GM10248 (cell line): ENCODE measurements at regions not wholly inside any gene's neighbourhood (a gene's known extent, or its start where the extent isn't known, plus 50 kb on each side); places are given as distances from the start of the nearest gene placed in this dataset.

Experiments
- CTCF ChIA-PET: fragments of 300-600 bp; sonication (Branson Sonifier 250); formaldehyde crosslinking; extraction: SDS; loops from one replicate; lab custom pipeline; 2021; ENCODE audit warnings: antibody characterized with exemption; lab: Yijun Ruan, JAX
- POLR2A ChIA-PET: fragments of 350-650 bp; sonication (Branson Sonifier 250); formaldehyde crosslinking; extraction: SDS; loops from one replicate; lab custom pipeline; 2020; ENCODE audit warnings: antibody characterized with exemption; lab: Yijun Ruan, JAX
- DNase-seq: peaks from one replicate; pipeline ENCODE4 v3.0.0; 2012; ENCODE audit errors: extremely low spot score
- CTCF ChIP-seq: IDR thresholded peaks from 2 replicates; pipeline ENCODE4 v1.5.1; 2012; ENCODE audit warnings: mild to moderate bottlenecking, low read depth; ENCODE audit errors: extremely low read depth, missing control alignments, control extremely low read depth

GRCh38 chr4:43282534-43282933 lies 390.0 kb downstream of the GRXCR1 start:
- ChIA-PET POLR2A (no interaction called here), CTCF (interaction anchor here (1.1 to 1.4 kb wide), 3 partner anchors 9 to 21 kb away, joined by 4 read pairs; no protein-coding TSS in a partner anchor)
- DNase-seq: no peak
- no peak for TF ChIP-seq CTCF

- ChIA-PET CTCF (no interaction called here), POLR2A (no interaction called here)
- DNase-seq: no peak
- TF ChIP-seq CTCF: no peak
Observed at GRCh38 chr4:43286137-43286536, 393.6 kb downstream of the GRXCR1 start.

- CTCF ChIA-PET: no interaction called here
- no peak for DNase-seq
- TF ChIP-seq CTCF: no peak
- POLR2A ChIA-PET: no interaction called here
Observed at GRCh38 chr4:43296946-43297528, 404.5 kb downstream of the GRXCR1 start.

- TF ChIP-seq CTCF: no peak
Observed at GRCh38 chr4:43316813-43317212, 424.3 kb downstream of the GRXCR1 start.

GRCh38 chr4:43325220-43325967 lies 432.9 kb downstream of the GRXCR1 start:
- POLR2A ChIA-PET: no interaction called here
- DNase-seq: no peak
- TF ChIP-seq CTCF: no peak
- CTCF ChIA-PET: no interaction called here

More at GRCh38 chr4:43316813-43317212, 424.3 kb downstream of the GRXCR1 start:
- POLR2A ChIA-PET: no interaction called here
- CTCF ChIA-PET: no interaction called here
- DNase-seq: no peak

GRCh38 chr4:43330288-43330687 lies 437.8 kb downstream of the GRXCR1 start:
- no peak for DNase-seq
- POLR2A ChIA-PET: no interaction called here
- no peak for TF ChIP-seq CTCF
- CTCF ChIA-PET: no interaction called here
